M059J (cell line): ENCODE measurements at regions not wholly inside any gene's neighbourhood (a gene's known extent, or its start where the extent isn't known, plus 50 kb on each side); places are given as distances from the start of the nearest gene placed in this dataset.
"Not testable (repeated sequence)": the region's sequence is repeated elsewhere in the genome, so short reads cannot be mapped to it uniquely, and the experiment has no call there.

Experiments used
- DNase-seq: peaks from one replicate; pipeline ENCODE4 v3.0.0-alpha.2; 2012; ENCODE audit warnings: low read depth

- no peak for DNase-seq
Observed at GRCh38 chr11:103730131-103730940, 306.1 kb upstream of the DDI1 start.

GRCh38 chr11:103731670-103732069 lies 304.8 kb upstream of the DDI1 start:
- no peak for DNase-seq

GRCh38 chr11:103733889-103734288 lies 302.6 kb upstream of the DDI1 start:
- no peak for DNase-seq

- no peak for DNase-seq
Observed at GRCh38 chr11:103735497-103736032, 300.9 kb upstream of the DDI1 start.

GRCh38 chr11:103736315-103737036 lies 300.0 kb upstream of the DDI1 start:
- no peak for DNase-seq

- no peak for DNase-seq
Observed at GRCh38 chr11:103737037-103737622, 299.3 kb upstream of the DDI1 start.

GRCh38 chr11:103737747-103738146 lies 298.7 kb upstream of the DDI1 start:
- no peak for DNase-seq

GRCh38 chr11:103739074-103739796 lies 297.2 kb upstream of the DDI1 start:
- DNase-seq, result not testable (repeated sequence)

GRCh38 chr11:103744496-103745153 lies 291.8 kb upstream of the DDI1 start:
- peak; percentile 4 for DNase-seq

- DNase-seq, result no peak
Observed at GRCh38 chr11:103749158-103749557, 287.3 kb upstream of the DDI1 start.

GRCh38 chr11:103768816-103769215 lies 267.6 kb upstream of the DDI1 start:
- DNase-seq, result no peak

- no peak for DNase-seq
Observed at GRCh38 chr11:103773059-103773458, 263.4 kb upstream of the DDI1 start.

GRCh38 chr11:103773537-103773936 lies 262.9 kb upstream of the DDI1 start:
- no peak for DNase-seq

- DNase-seq, result no peak
Observed at GRCh38 chr11:103779054-103779453, 257.4 kb upstream of the DDI1 start.

- no peak for DNase-seq
Observed at GRCh38 chr11:103789952-103790351, 246.5 kb upstream of the DDI1 start.

- no peak for DNase-seq
Observed at GRCh38 chr11:103792981-103793468, 243.4 kb upstream of the DDI1 start.

GRCh38 chr11:103794262-103794661 lies 242.2 kb upstream of the DDI1 start:
- DNase-seq, result no peak

- DNase-seq, result peak; percentile 22
Observed at GRCh38 chr11:103798026-103798425, 238.4 kb upstream of the DDI1 start.

- DNase-seq, result no peak
Observed at GRCh38 chr11:103798446-103798845, 238.0 kb upstream of the DDI1 start.

GRCh38 chr11:103800406-103801114 lies 235.9 kb upstream of the DDI1 start:
- no peak for DNase-seq
